Activated CD4-positive, alpha-beta T cell treated with anti-CD3 and anti-CD28 coated beads for 36 hours (primary cell): ENCODE measurements at regions not wholly inside any gene's neighbourhood (a gene's known extent, or its start where the extent isn't known, plus 50 kb on each side); places are given as distances from the start of the nearest gene placed in this dataset.

Experiments
- ATAC-seq: fragments of 200-7000 bp; cut with Tn5 transposase; one replicate; pipeline ENCODE4 v1.10.0; 2021; ENCODE audit warnings: mild to moderate bottlenecking, moderate library complexity
- CTCF ChIA-PET: fragments of 350-600 bp; sonication (Branson Sonifier 250); formaldehyde crosslinking; loops from one replicate; lab custom pipeline; 2021; ENCODE audit warnings: antibody characterized with exemption; lab: Charles Lee
- POLR2A ChIA-PET: fragments of 350-600 bp; sonication (Branson Sonifier 250); formaldehyde crosslinking; loops from one replicate; lab custom pipeline; 2021; ENCODE audit warnings: antibody characterized with exemption, inconsistent platforms; lab: Charles Lee
- DNase-seq: peaks from one replicate; pipeline ENCODE4 v3.0.0-alpha.2; 2020
- H3K27ac Mint-ChIP-seq: one replicate; pipeline ENCODE4 v1.8.0; 2021; ENCODE audit warnings: mixed read lengths
- H3K27me3 Mint-ChIP-seq: one replicate; pipeline ENCODE4 v1.8.0; 2021; ENCODE audit warnings: mixed read lengths
- H3K36me3 Mint-ChIP-seq: one replicate; pipeline ENCODE4 v1.8.0; 2021; ENCODE audit warnings: low read depth, mixed read lengths
- H3K4me1 Mint-ChIP-seq: one replicate; pipeline ENCODE4 v1.8.0; 2021; ENCODE audit warnings: mixed read lengths
- H3K4me3 Mint-ChIP-seq: one replicate; pipeline ENCODE4 v1.8.0; 2021; ENCODE audit warnings: mild to moderate bottlenecking, moderate library complexity, mixed read lengths
- H3K9me3 Mint-ChIP-seq: one replicate; pipeline ENCODE4 v1.8.0; 2021; ENCODE audit warnings: low read depth, mixed read lengths
- intact Hi-C, 2 experiments: fragments of 100-400 bp; cut with DNase I in 1 of 2; cut with micrococcal nuclease in 1 of 2; formaldehyde crosslinking; loops; one replicate each; pipeline versions ENCODE4 v1.14.2 to v1.15.1; 2022 to 2024; cut with DNase I, micrococcal nuclease

DNA sequence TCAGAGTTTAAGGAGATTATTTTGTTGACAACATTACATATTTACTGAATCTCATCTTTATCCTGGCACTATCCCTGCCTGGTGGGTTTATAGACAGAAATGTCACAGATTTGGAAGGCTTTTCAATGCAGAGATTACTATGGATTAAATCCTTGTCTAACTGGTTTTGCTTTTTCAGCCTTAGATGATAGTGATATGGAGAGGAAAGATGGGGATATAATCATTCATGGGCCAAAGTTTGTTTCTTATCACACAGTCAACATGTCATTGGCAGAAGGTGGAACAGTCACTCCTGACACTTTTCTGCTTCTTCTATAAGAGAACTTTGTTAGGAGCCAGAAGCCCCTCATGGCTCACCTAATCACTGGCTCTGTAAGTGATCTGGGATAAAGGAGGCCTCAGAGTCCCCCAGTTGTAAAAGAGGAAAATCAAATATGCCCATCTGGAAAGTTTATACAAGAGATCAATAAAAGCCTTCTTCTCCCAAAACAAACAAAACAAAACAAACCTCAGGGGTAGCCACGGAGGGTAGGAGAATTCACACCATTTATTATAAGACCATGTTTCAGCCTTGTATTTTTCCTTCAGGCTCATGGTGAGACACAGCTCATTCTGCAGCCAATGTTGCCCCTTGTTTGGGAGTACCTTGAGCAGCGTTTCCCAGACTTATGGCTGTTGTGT lies 101.2 kb downstream of the PCSK1 start:
- H3K4me1 Mint-ChIP-seq: peaks cover 7% of the 10 kb centered on the region
- DNase-seq (no peak), ATAC-seq (no peak)
- H3K27me3 Mint-ChIP-seq: peaks cover 29% of the 10 kb centered on the region
- no peaks in the 10 kb centered on the region for H3K36me3 Mint-ChIP-seq
- CTCF ChIA-PET: interaction anchor here (1.7 kb wide), 1 partner anchor 51 kb away, joined by 4 read pairs; no protein-coding TSS in a partner anchor
- POLR2A ChIA-PET: no interaction called here
- H3K9me3 Mint-ChIP-seq: no peaks in the 10 kb centered on the region
- no peak overlapping the region for H3K27ac Mint-ChIP-seq
- intact Hi-C loops: loop anchor here in 1 of 2 experiments (10.0 kb wide), 2 partner anchors 267 to 687 kb away; partner anchors contain the start of gene RFESD
- no peak overlapping the region for H3K4me3 Mint-ChIP-seq

DNA sequence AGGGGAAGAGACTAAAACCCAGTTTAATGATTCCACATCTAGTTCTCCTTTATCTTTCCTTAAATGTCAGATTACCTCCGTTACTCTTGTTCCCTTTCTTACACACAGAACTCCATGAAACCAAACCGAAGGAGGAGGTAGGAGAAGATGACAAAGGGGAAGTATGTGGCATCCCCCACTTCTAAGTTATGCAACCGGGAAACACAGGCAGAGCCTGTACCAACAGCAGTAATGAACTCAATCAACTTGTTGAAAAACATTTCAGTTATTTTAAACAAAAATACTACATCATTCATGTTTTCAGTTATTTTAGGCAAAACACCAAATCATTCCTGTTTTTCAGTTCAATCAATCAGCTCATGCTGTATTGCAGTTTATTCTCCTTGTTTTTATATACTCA lies 101.8 kb downstream of the PCSK1 start:
- Mint-ChIP-seq H3K9me3 (no peaks in the 10 kb centered on the region), H3K36me3 (no peaks in the 10 kb centered on the region), H3K27ac (no peak overlapping the region), H3K4me1 (peaks cover 7% of the 10 kb centered on the region), H3K4me3 (no peak overlapping the region), H3K27me3 (peaks cover 33% of the 10 kb centered on the region)
- intact Hi-C loops: loop anchor here in 1 of 2 experiments (10.0 kb wide), 2 partner anchors 266 to 686 kb away; partner anchors contain the start of gene RFESD
- ATAC-seq (no peak), DNase-seq (no peak)
- ChIA-PET CTCF (interaction anchor here (1.7 kb wide), 1 partner anchor 50 kb away, joined by 4 read pairs; no protein-coding TSS in a partner anchor), POLR2A (no interaction called here)

DNA sequence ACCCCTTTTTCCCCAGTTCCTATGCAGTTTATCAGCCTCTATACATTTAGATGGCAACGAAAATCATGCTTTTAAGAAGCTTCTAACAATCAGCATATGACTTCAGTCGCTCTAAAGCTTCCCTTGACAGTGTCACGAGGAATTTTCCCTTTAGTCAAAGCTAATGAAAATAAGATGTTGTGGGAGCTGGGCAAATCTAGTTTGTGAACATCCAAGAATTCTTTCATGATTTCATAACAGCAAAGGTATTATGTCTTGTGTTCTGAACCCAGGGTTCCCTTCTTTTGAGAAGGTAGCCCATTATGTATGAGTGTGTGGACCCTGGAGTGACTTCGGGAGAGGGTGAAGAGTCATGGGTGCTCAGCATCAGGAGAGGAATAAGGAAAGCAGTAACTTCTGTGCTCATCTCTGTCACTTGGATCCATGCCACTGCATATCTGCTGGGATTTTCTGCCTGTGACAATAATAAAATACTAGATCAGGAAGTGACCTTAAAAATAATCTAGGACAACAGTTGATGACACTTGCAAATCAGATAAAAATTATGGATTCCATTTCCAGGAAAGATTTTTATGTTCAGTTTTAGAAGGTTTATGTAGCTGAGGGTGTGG lies 102.4 kb downstream of the PCSK1 start:
- Mint-ChIP-seq H3K27ac (no peak overlapping the region), H3K4me3 (no peak overlapping the region), H3K36me3 (no peaks in the 10 kb centered on the region), H3K9me3 (no peaks in the 10 kb centered on the region), H3K4me1 (peaks cover 7% of the 10 kb centered on the region), H3K27me3 (peaks cover 39% of the 10 kb centered on the region)
- no peak for DNase-seq
- intact Hi-C loops: loop anchor here in 1 of 2 experiments (10.0 kb wide), 2 partner anchors 266 to 686 kb away; partner anchors contain the start of gene RFESD
- POLR2A ChIA-PET: no interaction called here
- no peak for ATAC-seq
- CTCF ChIA-PET: interaction anchor here (0.6 to 1.7 kb wide), 4 partner anchors 8 to 468 kb away, joined by 3 to 4 read pairs (median 4); no protein-coding TSS in a partner anchor

DNA sequence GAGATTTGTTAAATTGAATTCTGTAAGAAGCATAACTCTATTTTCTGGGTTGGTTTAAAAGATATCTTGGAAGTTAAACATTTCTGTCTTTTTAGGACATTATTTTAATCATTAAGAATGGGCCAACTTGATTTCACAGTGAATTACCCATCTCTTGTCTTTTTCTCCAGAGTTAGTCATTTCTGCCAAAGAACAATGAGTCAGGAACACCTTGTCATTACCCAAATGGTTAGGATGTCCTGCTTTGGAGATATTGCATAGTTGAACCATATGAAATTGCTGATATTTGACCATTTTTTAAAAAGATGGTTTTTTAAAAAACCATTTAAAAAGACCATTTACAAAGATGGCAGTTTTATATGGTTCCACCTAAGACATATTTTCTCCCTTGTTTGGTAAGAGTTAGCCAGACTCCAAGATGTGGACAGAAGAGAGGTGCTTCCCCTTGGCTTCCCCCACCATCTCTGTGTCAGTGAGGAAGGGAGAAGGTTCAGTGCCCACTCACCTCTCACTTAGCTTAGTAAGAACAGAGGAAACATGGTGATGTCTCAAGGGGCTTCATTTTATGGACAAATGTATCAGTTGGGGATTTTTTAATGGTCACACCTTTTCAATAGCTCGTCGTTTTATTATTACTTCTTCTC lies 103.0 kb downstream of the PCSK1 start:
- peak; percentile 72 for ATAC-seq
- POLR2A ChIA-PET: no interaction called here
- no peaks in the 10 kb centered on the region for H3K36me3 Mint-ChIP-seq

DNA sequence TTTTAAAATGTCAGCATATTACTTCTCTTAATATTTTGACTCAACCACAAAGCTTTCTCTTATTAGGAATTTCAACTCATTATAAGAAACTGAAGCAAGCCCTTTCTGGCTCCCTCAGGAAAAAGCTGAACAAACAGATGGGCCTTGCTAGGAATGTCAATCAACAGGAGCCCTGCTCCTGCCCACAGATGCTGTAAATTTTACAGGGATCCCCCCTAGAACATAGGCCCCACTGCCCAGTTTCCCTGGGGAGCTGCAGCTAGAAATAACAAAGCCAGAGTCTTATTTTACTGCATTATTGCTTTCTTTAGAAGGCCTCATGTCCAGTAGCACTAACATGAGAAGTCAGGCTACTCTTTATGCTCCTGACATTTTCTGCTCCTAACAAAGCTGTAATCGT lies 103.8 kb downstream of the PCSK1 start:
- H3K27ac Mint-ChIP-seq: no peak overlapping the region
- intact Hi-C loops: no loop called here
- no peak for ATAC-seq
- peaks cover 7% of the 10 kb centered on the region for H3K4me1 Mint-ChIP-seq
- ChIA-PET CTCF (interaction anchor here (1.0 kb wide), 1 partner anchor 11 kb away, joined by 3 read pairs; no protein-coding TSS in a partner anchor), POLR2A (no interaction called here)
- no peaks in the 10 kb centered on the region for H3K9me3 Mint-ChIP-seq
- DNase-seq: no peak
- H3K27me3 Mint-ChIP-seq: peaks cover 39% of the 10 kb centered on the region
- H3K4me3 Mint-ChIP-seq: no peak overlapping the region
- no peaks in the 10 kb centered on the region for H3K36me3 Mint-ChIP-seq

More for the DNA sequence above, 103.0 kb downstream of the PCSK1 start:
- CTCF ChIA-PET: interaction anchor here (0.6 to 1.7 kb wide), 5 partner anchors 8 to 467 kb away, joined by 3 to 4 read pairs (median 3); no protein-coding TSS in a partner anchor
- no peaks in the 10 kb centered on the region for H3K9me3 Mint-ChIP-seq
- H3K4me1 Mint-ChIP-seq: peaks cover 7% of the 10 kb centered on the region
- intact Hi-C loops: loop anchor here in 1 of 2 experiments (10.0 kb wide), 2 partner anchors 265 to 685 kb away; partner anchors contain the start of gene RFESD
- no peak for DNase-seq
- no peak overlapping the region for H3K4me3 Mint-ChIP-seq
- peaks cover 39% of the 10 kb centered on the region for H3K27me3 Mint-ChIP-seq
- no peak overlapping the region for H3K27ac Mint-ChIP-seq

DNA sequence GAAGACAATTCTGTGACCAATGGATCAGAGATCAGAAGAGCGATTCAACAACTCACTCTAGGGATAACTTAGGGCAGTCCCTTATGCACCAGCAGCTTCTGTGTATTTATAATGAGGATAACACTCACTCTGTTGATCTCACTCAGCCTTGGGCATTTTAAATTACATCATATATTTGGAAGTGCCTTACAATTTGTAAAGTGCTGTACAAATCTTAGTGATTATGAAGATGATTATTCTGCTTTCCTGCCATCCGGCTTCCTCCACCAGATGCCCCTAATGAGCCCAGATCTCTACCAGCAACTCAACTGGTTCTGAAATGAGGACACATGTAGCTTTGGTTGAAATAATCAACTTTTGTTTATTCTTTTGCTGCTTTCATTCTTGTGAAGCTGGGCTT lies 105.3 kb downstream of the PCSK1 start:
- Mint-ChIP-seq H3K27ac (no peak overlapping the region), H3K9me3 (no peaks in the 10 kb centered on the region), H3K36me3 (no peaks in the 10 kb centered on the region), H3K27me3 (peaks cover 34% of the 10 kb centered on the region), H3K4me1 (peaks cover 7% of the 10 kb centered on the region), H3K4me3 (no peak overlapping the region)
- ATAC-seq: no peak
- POLR2A ChIA-PET: interaction anchor here (0.5 kb wide), 1 partner anchor 243 kb away, joined by 3 read pairs; no protein-coding TSS in a partner anchor
- CTCF ChIA-PET: interaction anchor here (0.7 to 1.2 kb wide), 4 partner anchors 8 to 122 kb away, joined by 3 to 4 read pairs (median 3); no protein-coding TSS in a partner anchor
- intact Hi-C loops: no loop called here
- DNase-seq: no peak

DNA sequence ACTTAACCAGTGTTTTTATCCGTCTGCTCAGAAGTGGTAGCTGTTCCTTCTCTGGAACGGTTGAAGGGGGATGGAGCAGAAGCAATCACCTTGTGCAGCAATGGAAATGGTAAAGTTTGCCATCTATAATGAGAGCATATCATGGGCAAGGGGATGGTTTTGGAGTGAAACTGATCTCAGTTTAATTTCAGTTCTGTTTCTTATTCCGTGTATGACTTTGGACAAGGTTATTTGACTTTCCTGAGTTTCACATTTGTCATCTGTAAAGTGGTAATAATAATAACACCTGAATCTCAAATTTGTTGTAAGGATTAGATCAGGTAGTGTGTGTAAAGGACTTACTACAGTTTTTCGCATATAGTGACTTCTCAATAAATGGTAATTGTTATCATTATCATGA lies 106.1 kb downstream of the PCSK1 start:
- POLR2A ChIA-PET: no interaction called here
- H3K4me1 Mint-ChIP-seq: peaks cover 7% of the 10 kb centered on the region
- no peaks in the 10 kb centered on the region for H3K9me3 Mint-ChIP-seq
- ATAC-seq (no peak), DNase-seq (no peak)
- no peaks in the 10 kb centered on the region for H3K36me3 Mint-ChIP-seq
- no peak overlapping the region for H3K4me3 Mint-ChIP-seq
- H3K27ac Mint-ChIP-seq: no peak overlapping the region
- CTCF ChIA-PET: interaction anchor here (1.2 kb wide), 1 partner anchor 13 kb away, joined by 3 read pairs; no protein-coding TSS in a partner anchor
- intact Hi-C loops: no loop called here
- H3K27me3 Mint-ChIP-seq: peaks cover 30% of the 10 kb centered on the region

DNA sequence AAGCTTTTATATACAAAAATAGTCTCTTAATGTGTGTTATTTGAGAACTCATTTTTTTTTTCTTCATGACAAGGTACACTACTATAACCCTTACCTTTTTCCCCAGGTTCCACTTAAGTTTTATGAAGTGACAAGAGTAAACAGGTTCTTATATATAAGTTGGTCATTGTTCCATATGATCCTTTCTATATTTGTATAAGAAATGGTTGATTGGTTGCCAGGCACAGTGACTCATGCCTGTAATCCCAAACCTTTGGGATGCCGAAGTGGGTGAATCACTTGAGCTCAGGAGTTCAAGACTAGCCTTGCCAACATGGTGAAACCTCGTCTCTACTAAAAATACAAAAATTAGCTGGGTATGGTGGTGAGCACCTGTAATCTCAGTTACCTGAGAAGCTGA lies 108.3 kb downstream of the PCSK1 start:
- DNase-seq (no peak), ATAC-seq (no peak)
- H3K4me3 Mint-ChIP-seq: no peak overlapping the region
- ChIA-PET CTCF (interaction anchor here (0.8 to 4.2 kb wide), 2 partner anchors 12 to 544 kb away, joined by 3 to 28 read pairs; no protein-coding TSS in a partner anchor), POLR2A (no interaction called here)
- no peaks in the 10 kb centered on the region for H3K36me3 Mint-ChIP-seq
- H3K9me3 Mint-ChIP-seq: no peaks in the 10 kb centered on the region
- H3K27me3 Mint-ChIP-seq: peaks cover 17% of the 10 kb centered on the region
- intact Hi-C loops: no loop called here
- H3K4me1 Mint-ChIP-seq: no peaks in the 10 kb centered on the region
- no peak overlapping the region for H3K27ac Mint-ChIP-seq

DNA sequence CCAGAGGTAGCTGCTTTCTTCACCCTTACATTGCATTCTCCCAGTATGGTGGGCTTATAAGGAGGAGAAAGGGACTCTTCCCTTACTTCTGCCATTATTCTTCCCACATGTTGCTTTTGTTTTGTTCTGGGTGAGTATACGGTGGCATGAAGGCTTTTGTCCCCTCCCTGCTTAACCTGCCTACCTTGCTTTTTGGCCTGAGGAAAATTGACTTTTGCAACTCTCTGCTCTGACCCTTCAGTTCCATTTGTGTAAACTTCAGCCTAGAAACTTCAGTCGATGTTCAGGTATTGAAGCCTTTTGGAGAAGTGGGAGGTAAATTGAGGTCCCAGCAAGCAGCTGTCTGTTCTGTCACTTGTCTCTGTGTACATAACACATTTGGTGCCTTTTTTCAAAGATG lies 110.2 kb downstream of the PCSK1 start:
- H3K4me3 Mint-ChIP-seq: no peak overlapping the region
- no peaks in the 10 kb centered on the region for H3K9me3 Mint-ChIP-seq
- no peak for DNase-seq
- H3K27me3 Mint-ChIP-seq: peaks cover 13% of the 10 kb centered on the region
- POLR2A ChIA-PET: no interaction called here
- intact Hi-C loops: no loop called here
- CTCF ChIA-PET: interaction anchor here (0.7 to 4.2 kb wide), 2 partner anchors 14 to 475 kb away, joined by 3 to 28 read pairs; no protein-coding TSS in a partner anchor
- H3K36me3 Mint-ChIP-seq: no peaks in the 10 kb centered on the region
- no peak overlapping the region for H3K27ac Mint-ChIP-seq
- ATAC-seq: no peak
- H3K4me1 Mint-ChIP-seq: no peaks in the 10 kb centered on the region

DNA sequence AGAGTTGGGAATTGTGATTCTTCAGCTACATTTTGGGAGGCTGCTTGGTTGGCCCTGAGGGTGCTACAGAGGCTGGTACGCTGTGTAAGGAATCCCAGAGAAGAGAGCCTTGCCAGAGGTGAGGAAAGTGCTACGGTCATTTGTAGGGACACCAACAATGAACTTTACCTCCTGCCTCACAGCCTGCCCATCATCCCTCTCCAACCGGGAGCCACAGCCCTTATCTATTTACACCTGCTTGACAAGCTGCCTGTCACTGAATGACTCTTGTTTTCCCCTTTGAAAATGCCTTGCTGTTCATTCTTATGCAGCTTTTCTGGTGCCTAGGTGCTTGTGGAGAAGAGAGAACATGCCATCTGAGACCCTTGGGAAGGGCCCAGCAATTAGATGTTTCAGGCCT lies 110.8 kb downstream of the PCSK1 start:
- H3K36me3 Mint-ChIP-seq: no peaks in the 10 kb centered on the region
- ChIA-PET CTCF (interaction anchor here (0.7 to 4.2 kb wide), 2 partner anchors 15 to 475 kb away, joined by 3 to 28 read pairs; no protein-coding TSS in a partner anchor), POLR2A (no interaction called here)

DNA sequence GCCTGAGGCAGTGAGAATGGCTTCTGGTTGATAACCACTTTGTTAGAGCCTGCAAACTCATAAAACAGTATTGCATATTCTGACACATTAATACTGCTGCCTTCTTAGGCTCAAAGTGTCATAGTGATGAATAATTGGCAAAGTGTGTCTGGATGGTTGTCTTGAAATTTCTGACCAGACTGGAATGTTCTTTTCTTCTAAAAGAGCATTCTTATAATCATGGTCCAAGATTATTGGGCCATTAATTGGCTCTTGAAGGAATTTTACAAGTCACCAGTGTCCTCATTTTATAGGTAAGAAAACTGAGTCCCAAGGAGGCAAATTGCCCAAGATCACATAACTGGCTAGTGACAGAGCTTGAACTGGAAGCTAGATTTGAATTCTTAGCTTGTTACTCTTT lies 111.7 kb downstream of the PCSK1 start:
- no peak overlapping the region for H3K27ac Mint-ChIP-seq
- no peaks in the 10 kb centered on the region for H3K36me3 Mint-ChIP-seq
- ChIA-PET POLR2A (no interaction called here), CTCF (interaction anchor here (0.5 to 4.2 kb wide), 2 partner anchors 16 to 32 kb away, joined by 3 to 28 read pairs; no protein-coding TSS in a partner anchor)
- no peaks in the 10 kb centered on the region for H3K9me3 Mint-ChIP-seq
- no peaks in the 10 kb centered on the region for H3K4me1 Mint-ChIP-seq
- peaks cover 8% of the 10 kb centered on the region for H3K27me3 Mint-ChIP-seq
- intact Hi-C loops: no loop called here
- DNase-seq (no peak), ATAC-seq (no peak)
- H3K4me3 Mint-ChIP-seq: no peak overlapping the region

More for the DNA sequence above, 110.8 kb downstream of the PCSK1 start:
- Mint-ChIP-seq H3K9me3 (no peaks in the 10 kb centered on the region), H3K27me3 (peaks cover 13% of the 10 kb centered on the region), H3K4me1 (no peaks in the 10 kb centered on the region), H3K27ac (no peak overlapping the region), H3K4me3 (no peak overlapping the region)
- intact Hi-C loops: no loop called here
- ATAC-seq: no peak
- no peak for DNase-seq
